ENCODE measurements at regions not wholly inside any gene's neighbourhood (a gene's known extent, or its start where the extent isn't known, plus 50 kb on each side); places are given as distances from the start of the nearest gene placed in this dataset.

DNA sequence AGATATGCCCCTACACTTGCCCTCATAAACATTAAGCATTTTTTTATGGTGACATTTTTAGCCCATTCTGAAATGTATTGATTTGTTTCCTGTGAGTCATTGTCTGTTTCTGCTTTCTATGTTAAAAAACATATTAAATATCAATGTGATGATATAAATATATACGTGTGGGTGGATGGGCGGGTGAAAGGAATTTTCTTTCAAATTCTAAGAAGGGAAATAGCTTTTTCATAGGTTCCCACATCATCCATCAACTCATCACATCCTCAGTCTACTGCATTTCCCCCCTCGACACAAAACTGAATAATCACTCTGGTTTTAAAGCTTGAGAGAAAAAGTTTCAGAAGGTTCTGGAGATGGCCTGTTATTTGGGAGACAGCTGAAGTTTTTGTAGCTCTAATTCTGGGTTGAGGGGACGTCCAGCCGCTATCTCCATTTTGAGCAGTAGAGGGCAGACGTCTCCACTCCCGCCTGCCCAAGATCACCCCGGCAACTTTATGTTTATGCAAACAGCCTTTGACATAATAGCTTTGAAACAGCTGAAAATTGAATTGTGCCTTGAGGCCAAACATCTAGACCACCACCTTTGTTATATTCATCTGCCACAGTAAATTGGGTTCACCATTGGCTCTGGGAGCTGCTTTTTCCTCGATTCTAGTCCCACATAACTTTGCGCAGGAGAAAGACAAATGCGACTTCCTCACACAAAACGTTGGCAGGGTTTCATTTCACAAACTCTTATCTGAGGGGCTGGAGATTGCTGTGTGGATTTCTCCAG is 216.2 kb upstream of the CLINT1 start:
- no peaks in the 10 kb centered on the region for H3K4me1 ChIP-seq
- H3K9ac ChIP-seq (ENCODE audit: low read depth in 2 of 2, low read length in 2 of 2): no peak overlapping the region
- H3K4me3 ChIP-seq: no peak overlapping the region
- TF ChIP-seq, protein P1, sequence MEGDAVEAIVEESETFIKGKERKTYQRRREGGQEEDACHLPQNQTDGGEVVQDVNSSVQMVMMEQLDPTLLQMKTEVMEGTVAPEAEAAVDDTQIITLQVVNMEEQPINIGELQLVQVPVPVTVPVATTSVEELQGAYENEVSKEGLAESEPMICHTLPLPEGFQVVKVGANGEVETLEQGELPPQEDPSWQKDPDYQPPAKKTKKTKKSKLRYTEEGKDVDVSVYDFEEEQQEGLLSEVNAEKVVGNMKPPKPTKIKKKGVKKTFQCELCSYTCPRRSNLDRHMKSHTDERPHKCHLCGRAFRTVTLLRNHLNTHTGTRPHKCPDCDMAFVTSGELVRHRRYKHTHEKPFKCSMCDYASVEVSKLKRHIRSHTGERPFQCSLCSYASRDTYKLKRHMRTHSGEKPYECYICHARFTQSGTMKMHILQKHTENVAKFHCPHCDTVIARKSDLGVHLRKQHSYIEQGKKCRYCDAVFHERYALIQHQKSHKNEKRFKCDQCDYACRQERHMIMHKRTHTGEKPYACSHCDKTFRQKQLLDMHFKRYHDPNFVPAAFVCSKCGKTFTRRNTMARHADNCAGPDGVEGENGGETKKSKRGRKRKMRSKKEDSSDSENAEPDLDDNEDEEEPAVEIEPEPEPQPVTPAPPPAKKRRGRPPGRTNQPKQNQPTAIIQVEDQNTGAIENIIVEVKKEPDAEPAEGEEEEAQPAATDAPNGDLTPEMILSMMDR (IDR thresholded peaks at IDR 0.05): peak; percentile 72
- no peak overlapping the region for H3K27ac ChIP-seq
- peak; percentile 51 for DNase-seq
- no peaks in the 10 kb centered on the region for H3K36me3 ChIP-seq
- intact Hi-C loops (cut with DNase I): loop anchor here (5.0 kb wide), 1 partner anchor 1027 kb away; no protein-coding TSS in a partner anchor
- no peaks in the 10 kb centered on the region for H3K9me3 ChIP-seq
- H3K27me3 ChIP-seq: no peaks in the 10 kb centered on the region

DNA sequence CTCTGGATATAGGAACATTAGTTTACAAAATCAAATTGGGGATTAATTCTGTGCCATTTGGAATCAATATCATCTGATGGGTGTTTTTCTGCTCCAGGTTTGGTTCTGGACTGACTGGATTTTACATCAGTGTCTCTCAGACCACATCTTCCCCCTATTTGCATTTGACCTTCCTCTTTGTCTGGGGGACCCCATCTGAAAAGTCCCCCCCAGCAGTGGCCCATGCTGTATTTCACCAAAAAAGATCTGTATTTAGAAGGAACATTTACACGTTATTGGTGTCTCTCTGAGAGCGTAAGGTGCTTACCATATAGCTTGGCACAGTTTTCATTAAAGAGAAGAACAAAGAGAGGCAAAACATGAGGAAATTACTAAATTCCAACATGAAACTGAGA is 215.6 kb upstream of the CLINT1 start:
- DNase-seq: no peak
- H3K27me3 ChIP-seq: no peaks in the 10 kb centered on the region
- H3K36me3 ChIP-seq: no peaks in the 10 kb centered on the region
- intact Hi-C loops (cut with DNase I): no loop called here
- H3K9ac ChIP-seq (ENCODE audit: low read depth in 2 of 2, low read length in 2 of 2): no peak overlapping the region
- H3K27ac ChIP-seq: no peak overlapping the region
- TF ChIP-seq, protein P1 (IDR thresholded peaks at IDR 0.05): no peak
- no peaks in the 10 kb centered on the region for H3K9me3 ChIP-seq
- H3K4me1 ChIP-seq: no peaks in the 10 kb centered on the region
- H3K4me3 ChIP-seq: no peak overlapping the region

DNA sequence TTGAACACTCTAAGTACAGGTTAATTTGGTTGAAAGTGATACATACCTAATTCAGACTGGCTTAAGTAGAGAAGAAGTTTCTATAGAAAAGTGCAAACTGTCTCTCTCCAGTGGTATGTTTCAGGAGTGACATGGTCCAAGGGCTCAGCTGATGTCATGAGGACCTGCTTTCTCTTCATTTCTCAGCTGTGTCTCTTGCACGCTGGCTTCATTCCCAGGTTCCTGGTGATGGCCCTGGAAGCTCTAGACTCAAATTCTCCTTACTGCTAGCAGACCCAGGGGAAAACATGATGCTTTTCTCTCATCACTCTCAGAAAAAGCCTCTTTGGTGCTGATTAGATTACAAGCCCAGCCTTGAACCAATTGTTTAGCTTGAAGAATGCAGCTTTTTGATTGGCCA is 211.9 kb upstream of the CLINT1 start:
- H3K4me1 ChIP-seq: no peaks in the 10 kb centered on the region
- no peak for DNase-seq
- no peaks in the 10 kb centered on the region for H3K27me3 ChIP-seq
- no peak overlapping the region for H3K27ac ChIP-seq
- intact Hi-C loops (cut with DNase I): no loop called here
- H3K9ac ChIP-seq (ENCODE audit: low read depth in 2 of 2, low read length in 2 of 2): no peak overlapping the region
- TF ChIP-seq, protein P1 (IDR thresholded peaks at IDR 0.05): no peak
- H3K4me3 ChIP-seq: no peak overlapping the region
- no peaks in the 10 kb centered on the region for H3K36me3 ChIP-seq
- H3K9me3 ChIP-seq: no peaks in the 10 kb centered on the region

DNA sequence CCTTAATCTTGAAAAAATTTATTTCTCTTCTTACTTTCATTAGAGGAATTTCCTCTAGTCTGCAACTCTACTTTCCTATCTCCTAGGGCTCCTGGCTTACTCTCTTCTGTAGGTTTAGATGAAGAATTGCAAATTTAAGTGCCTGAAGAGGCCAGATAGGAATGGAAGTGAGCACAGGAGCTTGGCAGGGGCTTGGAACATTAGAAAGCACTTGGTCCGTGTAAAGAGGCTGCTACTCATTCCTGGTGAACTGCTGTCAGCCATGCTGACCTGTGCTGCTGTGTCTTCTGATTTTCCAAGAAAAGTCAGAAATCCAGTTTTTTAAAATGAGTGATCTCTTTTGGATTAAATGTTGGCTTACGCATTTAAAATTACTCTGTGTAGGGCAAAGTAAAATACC is 210.9 kb upstream of the CLINT1 start:
- H3K9ac ChIP-seq (ENCODE audit: low read depth in 2 of 2, low read length in 2 of 2): no peak overlapping the region
- H3K27me3 ChIP-seq: no peaks in the 10 kb centered on the region
- H3K4me3 ChIP-seq: no peak overlapping the region
- intact Hi-C loops (cut with DNase I): no loop called here
- no peak overlapping the region for H3K27ac ChIP-seq
- TF ChIP-seq, protein P1 (IDR thresholded peaks at IDR 0.05): no peak
- no peaks in the 10 kb centered on the region for H3K36me3 ChIP-seq
- DNase-seq: no peak
- H3K9me3 ChIP-seq: no peaks in the 10 kb centered on the region
- H3K4me1 ChIP-seq: no peaks in the 10 kb centered on the region

DNA sequence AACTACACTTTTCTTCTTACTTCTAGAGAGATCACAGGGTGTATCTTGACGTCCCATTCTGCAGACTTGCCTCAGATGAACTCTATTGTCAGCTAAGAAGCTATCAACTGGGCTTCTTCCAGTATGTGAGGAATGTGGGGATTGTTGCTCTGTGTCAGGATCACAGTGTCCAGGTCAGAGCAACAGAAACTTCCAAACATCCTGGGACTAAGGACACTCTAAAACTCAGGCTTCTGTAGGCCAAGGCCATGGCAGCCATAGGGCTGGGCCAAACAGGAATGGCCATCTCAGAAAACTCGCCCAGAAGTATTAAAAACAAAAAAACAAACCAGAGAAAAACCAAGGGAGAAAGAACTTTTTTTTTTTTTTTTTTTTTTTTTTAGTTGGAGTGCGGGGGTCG is 210.0 kb upstream of the CLINT1 start:
- TF ChIP-seq, protein P1 (IDR thresholded peaks at IDR 0.05): no peak
- no peak overlapping the region for H3K9ac ChIP-seq (ENCODE audit: low read depth in 2 of 2, low read length in 2 of 2)
- no peaks in the 10 kb centered on the region for H3K4me1 ChIP-seq
- no peaks in the 10 kb centered on the region for H3K9me3 ChIP-seq
- no peak for DNase-seq
- no peaks in the 10 kb centered on the region for H3K36me3 ChIP-seq
- no peaks in the 10 kb centered on the region for H3K27me3 ChIP-seq
- intact Hi-C loops (cut with DNase I): no loop called here
- H3K27ac ChIP-seq: no peak overlapping the region
- no peak overlapping the region for H3K4me3 ChIP-seq

Measured in colonic mucosa (tissue), 4 donors.